RPMI7951 (cell line): ENCODE measurements at regions not wholly inside any gene's neighbourhood (a gene's known extent, or its start where the extent isn't known, plus 50 kb on each side); places are given as distances from the start of the nearest gene placed in this dataset.
A peak's percentile ranks its signal among the peaks of the same experiment; 100 is the strongest.
"Not testable (repeated sequence)": the region's sequence is repeated elsewhere in the genome, so short reads cannot be mapped to it uniquely, and the experiment has no call there.

Experiments used
- DNase-seq: peaks from one replicate; pipeline ENCODE4 v3.0.0-alpha.2; 2012; ENCODE audit warnings: low read depth

DNA sequence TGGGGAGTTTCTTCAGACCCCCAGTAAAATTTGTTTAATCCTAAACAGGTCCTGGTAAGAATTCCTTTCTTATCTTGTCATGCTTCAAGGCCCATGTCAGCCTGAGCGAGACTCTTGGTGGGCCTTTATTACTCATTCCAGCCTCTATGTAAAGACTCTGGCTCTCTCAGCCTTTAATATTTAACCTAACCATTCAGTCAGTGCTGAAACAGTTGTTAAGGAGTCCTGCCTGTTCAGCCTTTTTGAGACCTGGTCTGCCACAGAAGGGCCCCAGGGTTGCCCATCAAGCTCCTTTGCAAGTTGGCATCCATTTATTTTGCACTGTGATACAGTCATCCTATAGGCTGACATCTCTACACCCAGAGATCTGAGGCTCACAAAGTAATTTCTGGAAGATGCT, 107.7 kb upstream of the VANGL1 start:
- DNase-seq: no peak

DNA sequence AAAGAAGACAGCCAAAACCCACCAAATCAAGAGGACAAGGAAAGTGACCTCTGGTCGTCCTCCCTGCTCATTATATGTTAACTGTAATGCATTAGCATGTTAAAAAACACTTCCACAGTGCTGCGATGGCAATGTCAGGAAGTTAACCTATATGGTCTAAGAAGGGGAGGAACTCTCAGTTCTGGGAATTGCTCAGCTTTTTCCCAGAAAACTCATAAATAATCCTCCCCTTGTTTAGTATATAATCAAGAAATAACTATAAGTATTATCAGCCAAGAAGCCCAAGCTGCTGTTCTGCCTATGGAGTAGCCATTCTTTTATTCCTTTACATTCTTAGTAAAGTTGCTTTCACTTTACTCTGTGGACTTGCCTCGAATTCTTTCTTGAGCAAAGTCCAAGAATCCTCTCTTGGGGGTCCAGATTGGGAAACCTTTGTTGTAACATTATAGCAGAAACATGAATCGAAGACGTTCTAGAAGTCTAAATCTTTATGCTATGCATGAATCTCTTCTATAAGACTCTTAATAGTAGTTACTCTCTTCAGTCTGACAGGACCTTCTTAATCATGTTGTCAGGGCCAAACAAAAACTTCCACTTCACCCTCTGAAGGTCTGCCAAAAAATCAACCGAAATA, 110.0 kb upstream of the VANGL1 start:
- no peak for DNase-seq

DNA sequence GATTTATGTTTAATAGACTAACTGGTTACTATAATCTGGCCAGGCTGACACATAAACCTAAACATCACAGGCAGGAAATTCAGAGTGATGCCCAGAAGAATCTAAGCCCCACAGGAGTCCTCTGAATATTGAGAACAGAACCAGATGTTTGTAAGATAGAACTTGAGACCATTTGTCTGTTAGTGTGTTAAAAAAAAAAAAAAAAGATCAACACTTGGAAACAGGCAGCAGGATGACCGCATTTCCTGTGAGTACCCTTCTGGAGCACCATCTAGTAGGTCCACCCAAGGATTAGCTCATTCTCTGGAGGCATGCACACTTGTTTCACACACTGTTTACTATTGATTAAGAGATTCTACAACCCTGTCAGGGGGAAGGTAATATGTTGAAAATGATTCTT, 111.4 kb upstream of the VANGL1 start:
- peak; percentile 74 for DNase-seq

DNA sequence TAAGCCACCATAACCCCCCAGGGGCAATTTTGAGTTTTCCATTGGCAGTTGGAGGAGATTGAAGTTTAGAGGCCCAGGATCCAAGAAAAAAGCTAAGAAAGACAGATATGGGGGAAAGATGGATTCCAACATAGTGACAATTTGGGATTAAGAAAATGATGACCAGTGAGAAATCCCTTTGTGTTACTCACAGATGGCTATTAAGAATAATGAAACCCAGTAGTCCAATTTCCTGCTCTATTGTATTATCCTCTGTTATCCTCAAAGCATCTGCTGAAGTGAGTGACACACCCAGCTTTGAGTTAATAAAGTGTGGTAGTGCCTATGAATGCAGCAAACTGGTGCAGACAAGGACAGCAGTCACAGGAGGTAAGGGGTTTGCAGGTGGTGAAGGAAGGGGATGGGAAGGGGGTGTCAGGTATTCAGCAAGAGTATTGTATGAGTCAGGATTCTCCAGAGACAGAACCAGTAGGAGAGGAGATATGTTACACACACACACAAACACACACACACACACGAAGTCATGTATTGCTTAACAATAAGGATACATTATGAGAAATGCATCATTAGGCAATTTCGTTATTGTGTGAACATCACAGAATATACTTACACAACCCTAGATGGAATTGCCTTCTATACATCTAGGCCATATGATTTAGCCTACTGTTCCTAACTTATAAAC, 112.4 kb upstream of the VANGL1 start:
- DNase-seq: no peak

DNA sequence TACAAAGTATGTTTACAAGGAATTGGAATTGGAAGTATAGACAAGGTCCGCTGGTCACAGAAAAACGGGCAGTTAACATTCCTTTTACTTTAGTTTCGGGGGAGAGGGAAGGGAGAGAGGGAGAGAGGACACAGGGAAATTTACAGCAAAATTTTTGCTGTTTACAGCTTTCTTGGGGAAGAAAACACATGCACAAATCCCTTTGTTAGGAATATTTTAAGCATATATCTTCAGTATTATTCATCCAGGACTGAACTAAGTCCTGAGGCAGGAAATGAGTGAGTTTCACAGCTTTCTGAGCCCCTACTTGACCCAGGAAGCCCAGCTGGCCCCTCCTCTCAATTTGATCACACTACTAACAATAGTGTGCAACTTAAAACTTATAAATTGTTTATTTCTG, 113.4 kb upstream of the VANGL1 start:
- not testable (repeated sequence) for DNase-seq

DNA sequence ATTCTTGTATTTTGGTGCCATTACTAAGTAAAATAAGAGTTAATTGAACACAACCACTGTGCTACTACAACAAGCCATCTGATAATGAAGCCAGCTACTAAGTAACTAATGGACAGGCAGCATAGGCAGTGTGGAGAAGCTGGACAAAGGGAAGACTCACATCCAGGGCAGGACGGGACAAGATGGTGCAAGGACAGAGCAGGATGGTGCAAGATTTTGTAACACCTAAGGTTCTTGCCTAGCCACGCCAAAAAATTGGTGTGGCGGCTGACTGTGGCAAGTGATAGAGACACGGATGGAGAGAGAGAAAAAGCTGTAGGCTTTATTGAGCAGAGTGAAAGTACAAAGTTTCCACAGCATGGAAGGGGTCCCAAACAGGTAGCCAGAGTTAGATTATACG, 114.0 kb upstream of the VANGL1 start:
- no peak for DNase-seq

DNA sequence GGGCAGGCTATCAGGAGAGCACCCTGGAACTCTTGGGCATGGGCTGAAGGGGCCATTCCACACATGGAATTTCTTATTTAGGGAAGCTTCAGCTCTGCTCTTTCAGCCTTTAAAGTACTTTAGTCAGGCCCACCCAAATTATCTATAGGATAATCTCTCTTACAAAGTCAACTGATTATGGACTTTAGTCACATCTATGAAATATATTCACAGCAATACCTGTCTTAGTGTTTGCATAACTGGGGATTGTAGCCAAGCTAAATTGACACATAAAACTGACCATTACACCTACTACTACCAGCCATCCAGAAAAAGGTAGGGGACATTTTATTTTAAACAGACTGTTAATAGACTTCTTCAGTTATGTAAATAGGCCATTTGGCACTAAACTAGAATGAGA, 114.9 kb upstream of the VANGL1 start:
- DNase-seq: no peak

DNA sequence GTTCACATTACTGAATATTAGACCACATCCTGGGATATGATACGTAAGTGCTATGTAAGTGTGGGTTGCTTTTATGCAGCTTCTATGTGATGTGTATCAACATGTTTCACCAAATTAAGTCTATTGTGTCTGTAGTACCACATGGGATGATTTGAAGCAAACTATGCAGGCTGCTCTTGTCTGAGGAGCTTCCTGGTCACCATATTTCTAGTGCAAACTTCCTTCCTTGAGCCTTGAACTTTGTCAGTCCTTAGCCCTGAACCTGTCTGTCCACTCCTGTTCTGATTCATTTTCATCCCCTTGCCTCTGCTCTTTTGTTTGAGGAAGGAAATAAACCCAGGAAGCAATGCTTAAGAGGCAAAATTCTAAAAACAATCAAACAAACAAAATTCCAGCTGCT, 117.5 kb upstream of the VANGL1 start:
- no peak for DNase-seq

DNA sequence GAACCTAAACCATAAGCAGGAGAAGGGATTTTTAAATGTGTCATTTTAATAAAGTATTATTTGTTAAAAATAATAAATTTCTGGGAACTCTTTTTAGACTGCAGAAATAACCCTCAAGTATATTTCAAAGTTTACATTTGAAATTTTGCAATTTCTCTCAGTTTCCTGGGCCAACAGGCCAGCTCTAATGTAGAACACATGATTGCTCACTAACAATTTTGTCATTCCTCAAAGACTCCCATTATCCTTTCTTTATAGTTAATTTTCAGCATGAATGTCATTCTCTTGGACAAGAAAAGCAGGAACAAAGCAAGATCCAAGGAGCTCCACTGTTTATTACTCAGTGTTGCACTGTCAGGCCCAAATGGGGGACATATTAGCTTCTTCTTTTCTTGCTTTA, 119.4 kb upstream of the VANGL1 start:
- no peak for DNase-seq

DNA sequence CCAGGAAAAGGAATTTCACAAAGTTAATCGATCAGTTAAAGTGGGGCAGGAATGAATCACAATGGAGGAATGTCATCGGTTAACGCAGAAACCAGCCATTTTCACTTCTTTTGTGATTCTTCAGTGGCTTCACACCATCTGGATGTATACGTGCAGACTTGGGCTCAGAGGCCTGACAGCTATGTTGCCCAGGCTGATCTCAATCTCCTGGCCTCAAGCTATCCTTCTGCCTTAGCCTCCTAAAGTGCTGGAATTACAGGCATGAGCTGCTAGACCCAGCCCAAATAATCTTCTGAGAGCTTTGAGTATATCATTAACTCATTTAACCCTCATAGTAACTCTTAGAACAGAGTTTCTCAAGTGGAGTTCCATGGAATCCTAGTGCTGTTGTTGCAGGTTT, 126.5 kb upstream of the VANGL1 start:
- DNase-seq: peak; percentile 38

DNA sequence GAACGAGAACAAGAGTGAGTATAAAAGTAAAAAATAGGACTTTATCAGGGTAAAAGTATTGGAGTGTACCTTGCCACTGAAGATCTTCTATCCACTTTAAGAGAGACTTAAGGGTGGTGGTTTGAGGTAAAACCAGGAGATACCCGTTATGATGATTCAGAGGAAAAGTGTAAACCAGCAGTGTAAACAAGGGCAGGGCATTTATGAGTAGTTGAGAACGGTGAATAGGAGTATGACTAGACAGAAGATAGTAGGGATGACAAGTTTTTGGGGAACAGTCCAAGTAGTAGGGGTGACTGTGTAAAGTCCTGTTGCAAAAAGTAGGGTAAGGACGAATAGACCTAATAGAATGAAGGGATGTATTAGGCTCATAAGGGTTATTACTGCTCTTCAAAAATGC, 131.5 kb upstream of the VANGL1 start:
- peak; percentile 30 for DNase-seq

DNA sequence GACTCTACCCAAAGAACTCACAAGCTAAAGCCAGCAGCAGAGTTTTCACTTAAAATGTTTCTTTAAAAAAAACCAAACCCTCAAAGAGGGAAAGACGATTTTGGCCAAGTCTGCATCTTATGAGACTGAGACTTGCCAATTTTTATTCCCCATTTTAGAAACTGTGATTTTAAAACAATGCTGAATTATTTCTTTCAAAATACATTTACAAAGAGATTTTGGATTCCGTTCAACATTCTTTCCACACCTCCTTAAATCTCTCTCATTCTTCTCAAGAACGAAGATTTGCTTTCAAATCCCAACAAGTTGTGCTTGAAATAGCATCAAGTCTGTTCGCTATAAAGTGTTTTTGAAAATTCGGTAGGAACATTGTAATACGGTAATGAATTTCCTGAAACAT, 133.9 kb upstream of the VANGL1 start:
- DNase-seq: no peak

DNA sequence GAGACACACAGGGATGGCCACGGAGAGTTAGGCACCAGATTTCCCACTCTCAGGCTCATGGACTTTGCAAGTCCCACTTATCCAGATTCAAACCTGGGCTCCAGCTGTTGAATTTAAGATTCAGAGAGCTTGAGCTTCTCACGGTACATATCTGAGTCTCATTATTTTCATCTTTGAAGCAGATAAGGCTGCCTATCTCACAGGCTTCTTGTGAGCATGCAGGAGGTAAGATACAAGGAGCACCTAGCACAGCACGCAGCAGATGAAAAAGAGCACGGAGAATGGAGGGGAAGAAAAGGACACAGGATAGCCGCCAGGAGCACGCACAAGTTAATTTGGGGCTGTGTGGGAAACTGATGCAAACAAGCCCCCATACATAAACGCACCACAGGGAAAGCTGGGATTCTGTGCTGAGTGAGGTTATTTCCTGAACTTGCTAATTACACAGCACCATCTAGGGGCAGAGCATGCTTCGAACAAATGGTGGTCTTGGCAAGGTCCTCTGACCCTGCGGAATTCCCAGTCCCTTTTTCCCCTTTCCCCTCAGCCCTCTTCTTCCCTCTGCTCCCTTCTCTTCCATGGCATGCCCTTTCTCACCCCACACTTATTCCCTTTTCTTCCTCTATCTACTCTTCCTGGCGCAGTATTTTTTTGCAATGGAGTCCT, 134.7 kb upstream of the VANGL1 start:
- DNase-seq: peak; percentile 64

DNA sequence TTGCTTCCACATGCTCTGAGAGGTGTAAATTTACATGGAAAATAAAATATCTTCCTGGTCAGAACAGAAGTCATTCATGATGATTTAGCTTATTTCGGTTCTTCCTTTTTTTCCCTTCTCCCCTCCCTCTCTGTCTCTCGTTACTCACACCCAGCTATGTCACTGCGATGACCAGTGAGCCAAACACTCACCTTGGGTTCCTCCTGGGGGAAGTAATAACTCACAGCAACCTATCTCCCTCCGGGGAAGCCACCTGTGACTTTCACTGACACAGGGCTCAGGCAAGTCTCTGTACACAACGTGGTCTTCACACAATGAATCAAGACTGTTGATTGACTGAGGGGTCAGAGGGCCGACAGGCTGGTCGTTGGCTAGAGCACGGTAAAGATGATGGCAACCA, 135.3 kb upstream of the VANGL1 start:
- DNase-seq: no peak

DNA sequence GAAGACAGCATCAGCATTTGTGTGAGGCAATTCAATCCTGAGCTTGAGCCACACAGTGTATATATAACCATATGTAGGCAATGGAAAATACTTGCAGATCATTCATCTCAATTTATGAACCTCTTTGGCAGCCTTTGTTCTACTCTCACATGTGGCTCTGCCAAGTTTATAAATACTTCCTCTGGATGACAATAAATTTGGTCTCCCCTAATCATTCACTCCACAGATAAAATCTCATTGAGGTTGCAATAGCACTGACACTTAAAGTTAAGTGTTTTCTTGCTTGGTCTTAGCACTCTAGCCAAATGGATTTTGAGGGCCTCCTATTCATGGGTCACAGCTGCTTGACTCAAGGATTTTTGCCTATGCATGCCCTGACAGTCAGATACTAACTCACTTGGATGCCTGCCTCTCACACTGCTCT, 136.6 kb upstream of the VANGL1 start:
- no peak for DNase-seq

DNA sequence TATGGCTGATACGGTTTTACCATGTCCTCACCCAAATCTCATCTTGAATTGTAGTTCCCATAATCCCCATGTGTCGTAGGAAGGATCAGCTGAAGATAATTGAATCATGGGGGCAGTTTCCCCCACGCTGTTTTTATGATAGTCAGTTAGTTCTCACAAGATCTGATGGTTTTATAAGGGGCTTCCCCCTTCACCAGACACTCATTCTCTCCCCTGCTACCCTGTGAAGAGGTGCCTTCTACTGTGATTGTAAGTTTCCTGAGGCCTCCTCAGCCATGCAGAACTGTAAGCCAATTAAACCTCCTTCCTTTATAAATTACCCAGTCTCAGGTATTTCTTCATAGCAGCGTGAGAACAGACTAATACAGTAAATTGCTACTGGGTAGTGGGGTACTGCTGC, 139.6 kb upstream of the VANGL1 start:
- not testable (repeated sequence) for DNase-seq

DNA sequence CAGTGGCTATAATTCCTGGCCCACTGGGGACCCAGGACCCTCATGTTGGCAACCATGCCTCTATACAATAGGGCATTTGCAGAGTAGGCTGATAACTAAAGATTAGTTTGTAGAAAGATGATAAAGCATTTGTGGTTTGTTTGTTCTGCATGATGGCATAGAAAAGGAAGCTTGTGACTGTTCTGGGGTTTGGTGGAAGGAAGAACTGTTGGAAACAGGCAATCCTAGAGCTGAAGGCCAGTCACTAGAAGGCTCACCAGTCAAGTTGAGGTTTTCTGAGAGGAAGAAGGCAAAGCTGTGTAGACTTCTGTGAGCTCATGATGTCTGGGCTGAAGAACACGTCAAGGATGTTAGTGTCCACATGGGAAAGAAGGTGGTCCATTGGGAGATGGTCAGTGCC, 140.3 kb upstream of the VANGL1 start:
- no peak for DNase-seq

DNA sequence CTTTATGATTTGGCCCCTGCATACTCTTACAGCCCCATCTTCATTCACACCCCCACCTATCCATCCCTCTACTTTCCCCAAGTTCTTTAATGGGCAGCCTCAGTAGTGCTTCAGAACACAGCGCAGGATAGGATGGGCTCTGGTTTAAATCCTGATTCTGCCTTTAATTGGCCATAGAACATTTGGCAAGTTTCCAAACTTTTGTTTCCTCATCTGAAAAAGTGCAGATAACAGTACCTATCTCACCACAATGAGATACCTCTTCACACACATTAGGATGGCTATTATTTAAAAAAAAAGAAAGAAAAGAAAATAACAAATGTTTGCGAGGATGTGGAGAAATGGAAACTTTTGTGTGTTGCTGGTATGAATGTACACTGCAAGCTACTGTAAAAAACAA, 142.5 kb upstream of the VANGL1 start:
- no peak for DNase-seq

DNA sequence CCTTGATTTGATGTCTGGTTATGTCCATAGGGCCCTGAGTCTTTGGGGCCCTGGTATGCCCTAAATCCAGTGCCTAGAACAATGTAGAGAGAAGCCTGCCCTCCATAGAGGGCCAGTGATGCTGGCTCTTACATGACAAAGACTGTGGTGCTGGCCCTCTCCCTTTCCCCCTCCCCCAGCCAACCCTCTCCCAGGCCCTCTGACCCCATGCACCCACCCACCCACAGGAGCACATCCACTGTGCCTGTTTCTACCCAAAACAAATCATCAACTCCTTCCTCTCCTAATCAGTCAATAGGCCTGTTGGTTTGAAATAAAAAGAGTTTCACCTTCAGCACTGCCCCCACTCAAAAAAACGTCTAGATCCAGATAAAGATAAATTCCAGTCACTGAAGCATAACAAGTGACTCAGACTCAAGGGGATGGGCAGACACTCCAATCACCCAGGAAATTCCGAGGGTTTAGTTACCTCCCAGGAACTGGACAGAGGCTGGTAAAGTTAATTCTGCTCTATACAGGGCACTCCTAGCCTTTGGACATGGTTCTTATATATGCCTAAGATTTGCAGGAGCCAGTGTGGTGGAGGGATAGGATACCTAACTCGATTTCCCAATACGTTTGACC, 144.8 kb upstream of the VANGL1 start:
- DNase-seq: peak; percentile 89

DNA sequence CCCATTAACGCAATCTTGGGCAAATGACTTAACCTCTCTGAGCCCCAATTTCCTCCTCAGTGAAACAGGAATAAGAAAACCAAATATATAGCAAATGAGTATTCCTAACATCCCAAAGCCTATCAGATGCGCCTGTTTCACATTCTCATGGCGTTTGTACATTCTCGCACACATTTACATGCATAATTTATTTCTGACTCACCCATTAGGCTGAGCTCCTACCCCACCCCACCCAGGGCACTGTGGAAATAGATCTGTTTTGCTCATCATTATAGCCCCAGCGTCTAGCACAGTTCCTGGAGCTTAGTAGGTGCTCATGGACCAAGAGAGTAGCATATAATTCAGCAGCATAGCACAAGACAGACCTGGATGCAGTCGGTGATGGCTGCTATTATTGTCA, 146.1 kb upstream of the VANGL1 start:
- DNase-seq: peak; percentile 74

DNA sequence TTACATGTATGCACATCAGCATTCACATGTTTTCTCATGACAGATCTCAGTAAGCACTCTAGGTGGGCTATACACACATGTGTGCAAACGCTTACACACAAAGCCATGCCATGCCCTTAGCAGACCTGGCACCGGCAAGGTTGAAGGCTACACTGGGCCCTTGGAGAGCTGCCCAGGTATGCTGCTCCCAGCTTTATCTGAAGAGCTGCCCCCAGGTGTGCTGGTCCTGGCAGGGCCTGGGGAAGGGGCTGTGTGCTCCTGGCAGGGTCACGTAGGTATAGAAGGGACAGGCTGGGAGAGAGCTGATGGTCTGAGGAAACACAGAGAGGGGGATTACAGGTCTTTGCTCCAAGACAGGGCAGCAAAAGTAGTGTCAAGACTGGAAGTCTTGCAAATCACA, 146.7 kb upstream of the VANGL1 start:
- no peak for DNase-seq

DNA sequence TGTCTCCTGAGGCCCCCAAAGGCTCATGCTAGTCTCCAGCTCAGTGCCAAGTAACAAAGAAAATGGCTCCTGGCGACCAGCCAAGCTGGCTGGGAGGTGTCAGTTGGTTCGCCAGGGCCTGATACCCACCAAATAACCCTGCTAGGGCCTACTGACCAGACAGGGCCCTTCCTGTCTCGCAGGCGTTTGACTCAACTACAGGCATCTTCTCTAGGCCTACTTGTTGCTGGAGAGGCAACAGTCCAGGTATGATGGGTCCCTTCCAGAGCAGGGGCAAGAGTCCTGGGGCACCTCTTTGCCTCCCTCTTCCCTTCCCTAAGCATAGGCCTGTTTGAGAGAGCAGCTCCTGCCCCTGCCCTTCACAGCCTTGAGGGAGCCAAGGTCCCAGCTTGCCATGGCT, 147.9 kb upstream of the VANGL1 start:
- DNase-seq: no peak

DNA sequence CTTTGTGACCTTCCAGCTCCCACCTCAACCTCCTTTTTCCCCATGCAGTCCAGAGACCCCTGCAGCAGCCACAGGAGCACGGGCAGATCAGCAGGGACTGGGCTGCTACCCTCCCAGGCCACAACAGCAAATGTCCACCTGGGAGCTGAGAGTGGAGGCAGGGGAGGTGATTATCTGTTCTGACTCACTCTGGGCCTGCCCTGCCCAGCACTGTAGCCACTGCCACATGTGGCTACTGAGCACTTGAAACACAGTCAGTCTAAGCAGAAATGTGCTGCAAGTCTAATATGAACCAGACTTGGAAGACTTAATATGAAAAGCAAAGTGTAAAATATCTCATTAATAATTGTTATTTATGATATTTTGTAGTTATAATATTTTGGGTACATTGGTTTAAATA, 148.9 kb upstream of the VANGL1 start:
- peak; percentile 79 for DNase-seq
